ENCODE measurements at regions not wholly inside any gene's neighbourhood (a gene's known extent, or its start where the extent isn't known, plus 50 kb on each side); places are given as distances from the start of the nearest gene placed in this dataset.
"Not testable (repeated sequence)": the region's sequence is repeated elsewhere in the genome, so short reads cannot be mapped to it uniquely, and the experiment has no call there.

DNA sequence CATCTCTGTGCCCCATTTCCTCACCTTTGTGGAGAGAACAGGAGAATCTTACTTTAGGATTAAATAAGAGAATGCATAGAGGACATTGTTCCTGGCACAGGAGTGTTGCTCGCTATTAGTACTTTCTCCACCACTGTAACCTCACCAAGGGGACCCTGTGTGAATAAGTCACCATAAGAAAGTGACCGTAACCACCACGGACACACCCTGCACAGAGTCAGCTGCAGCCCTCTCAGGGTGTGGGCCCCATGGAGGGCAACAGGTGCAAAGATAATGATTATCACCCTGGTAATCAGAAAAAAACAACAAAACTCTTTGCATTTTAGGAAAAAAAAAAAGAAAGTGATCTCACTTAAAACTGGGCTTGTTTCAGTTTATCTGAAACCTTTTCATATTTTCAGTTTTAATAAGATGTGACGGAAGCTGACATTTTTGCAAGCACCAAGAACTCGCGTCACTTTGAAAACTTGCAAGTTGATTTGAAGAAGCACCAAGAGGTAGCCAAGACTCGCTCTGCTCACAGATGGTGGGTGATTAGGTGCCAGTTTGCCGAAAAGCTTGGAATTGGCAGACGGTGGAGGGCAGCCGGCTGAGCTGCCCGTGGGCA is 87.0 kb upstream of the VRK1 start:
- Mint-ChIP-seq H3K36me3 (ENCODE audit: low read depth) (no peaks in the 10 kb centered on the region), H3K27ac (no peak overlapping the region), H3K9me3 (no peaks in the 10 kb centered on the region), H3K27me3 (ENCODE audit: insufficient read depth) (peaks cover 19% of the 10 kb centered on the region), H3K4me3 (no peak overlapping the region), H3K4me1 (peaks cover 6% of the 10 kb centered on the region)
- DNase-seq = no peak
- Histone ChIP-seq H3K27ac (ENCODE audit: low read depth, low read length) (no peak overlapping the region), H3K9ac (ENCODE audit: extremely low read depth, low read length, poor library complexity, severe bottlenecking) (peak overlapping the region; percentile 1), H3K9me3 (ENCODE audit: control insufficient read depth, low read length) (no peaks in the 10 kb centered on the region), H3K36me3 (ENCODE audit: control insufficient read depth, insufficient read depth, low read length) (no peaks in the 10 kb centered on the region), H3K4me1 (ENCODE audit: control insufficient read depth, insufficient read depth, low read length) (peaks cover 3% of the 10 kb centered on the region), H3K4me3 (ENCODE audit: low read length) (no peak overlapping the region), H3K27me3 (ENCODE audit: control insufficient read depth, insufficient read depth, low read length, poor library complexity, severe bottlenecking) (peaks cover 5% of the 10 kb centered on the region)
- 94 to 95% methylated on average over 11 of the region's 11 CpGs for WGBS, 2 experiments (ENCODE audit: insufficient coverage in 1 of 2, insufficient read length in 1 of 2)
- TF ChIP-seq, protein P1, sequence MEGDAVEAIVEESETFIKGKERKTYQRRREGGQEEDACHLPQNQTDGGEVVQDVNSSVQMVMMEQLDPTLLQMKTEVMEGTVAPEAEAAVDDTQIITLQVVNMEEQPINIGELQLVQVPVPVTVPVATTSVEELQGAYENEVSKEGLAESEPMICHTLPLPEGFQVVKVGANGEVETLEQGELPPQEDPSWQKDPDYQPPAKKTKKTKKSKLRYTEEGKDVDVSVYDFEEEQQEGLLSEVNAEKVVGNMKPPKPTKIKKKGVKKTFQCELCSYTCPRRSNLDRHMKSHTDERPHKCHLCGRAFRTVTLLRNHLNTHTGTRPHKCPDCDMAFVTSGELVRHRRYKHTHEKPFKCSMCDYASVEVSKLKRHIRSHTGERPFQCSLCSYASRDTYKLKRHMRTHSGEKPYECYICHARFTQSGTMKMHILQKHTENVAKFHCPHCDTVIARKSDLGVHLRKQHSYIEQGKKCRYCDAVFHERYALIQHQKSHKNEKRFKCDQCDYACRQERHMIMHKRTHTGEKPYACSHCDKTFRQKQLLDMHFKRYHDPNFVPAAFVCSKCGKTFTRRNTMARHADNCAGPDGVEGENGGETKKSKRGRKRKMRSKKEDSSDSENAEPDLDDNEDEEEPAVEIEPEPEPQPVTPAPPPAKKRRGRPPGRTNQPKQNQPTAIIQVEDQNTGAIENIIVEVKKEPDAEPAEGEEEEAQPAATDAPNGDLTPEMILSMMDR (conservative IDR thresholded peaks at IDR 0.05) = no peak

- H3K27me3 ChIP-seq (ENCODE audit: control insufficient read depth, insufficient read depth, low read length, poor library complexity, severe bottlenecking) = peaks cover 5% of the 10 kb centered on the region
- no peaks in the 10 kb centered on the region for H3K36me3 ChIP-seq (ENCODE audit: control insufficient read depth, insufficient read depth, low read length)
- DNase-seq = no peak
- H3K4me3 ChIP-seq (ENCODE audit: low read length) = no peak overlapping the region
- Mint-ChIP-seq H3K4me1 (no peaks in the 10 kb centered on the region), H3K27me3 (ENCODE audit: insufficient read depth) (peaks cover 18% of the 10 kb centered on the region), H3K27ac (no peak overlapping the region), H3K9me3 (no peaks in the 10 kb centered on the region), H3K36me3 (ENCODE audit: low read depth) (no peaks in the 10 kb centered on the region), H3K4me3 (no peak overlapping the region)
- TF ChIP-seq, protein P1 (conservative IDR thresholded peaks at IDR 0.05) = no peak
- H3K9ac ChIP-seq (ENCODE audit: extremely low read depth, low read length, poor library complexity, severe bottlenecking) = no peak overlapping the region
- WGBS, 2 experiments (ENCODE audit: insufficient coverage in 1 of 2, insufficient read length in 1 of 2) = 89 to 93% methylated on average over 10 to 15 of the region's 15 CpGs
- H3K4me1 ChIP-seq (ENCODE audit: control insufficient read depth, insufficient read depth, low read length) = peaks cover 3% of the 10 kb centered on the region
- H3K9me3 ChIP-seq (ENCODE audit: control insufficient read depth, low read length) = no peaks in the 10 kb centered on the region
- H3K27ac ChIP-seq (ENCODE audit: low read depth, low read length) = no peak overlapping the region
Observed at GRCh38 chr14:96711559-96712267, 85.5 kb upstream of the VRK1 start.

DNA sequence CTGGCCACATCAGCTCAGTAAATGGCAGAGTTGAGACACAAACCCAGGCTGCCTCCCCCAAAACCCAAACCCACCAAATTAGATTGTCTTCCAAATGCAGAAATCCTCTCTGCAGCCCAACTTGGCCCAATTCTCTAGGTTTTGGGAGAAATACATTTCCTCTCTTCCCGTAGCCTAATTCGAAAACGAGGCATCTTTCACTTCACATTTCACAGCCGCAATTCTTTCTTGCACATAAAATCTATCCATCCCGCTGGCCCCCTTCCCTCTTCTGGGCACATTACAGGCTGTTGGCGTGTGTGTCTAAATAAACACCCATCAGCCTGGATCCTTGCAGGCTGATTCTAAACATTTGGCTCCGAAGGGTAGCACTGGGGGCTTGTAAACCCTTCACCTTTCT is 83.8 kb upstream of the VRK1 start:
- Mint-ChIP-seq H3K27me3 (ENCODE audit: insufficient read depth) (peaks cover 18% of the 10 kb centered on the region), H3K4me3 (no peak overlapping the region), H3K4me1 (peaks cover 7% of the 10 kb centered on the region), H3K9me3 (no peaks in the 10 kb centered on the region), H3K36me3 (ENCODE audit: low read depth) (no peaks in the 10 kb centered on the region), H3K27ac (no peak overlapping the region)
- peaks cover 5% of the 10 kb centered on the region for H3K27me3 ChIP-seq (ENCODE audit: control insufficient read depth, insufficient read depth, low read length, poor library complexity, severe bottlenecking)
- no peaks in the 10 kb centered on the region for H3K9me3 ChIP-seq (ENCODE audit: control insufficient read depth, low read length)
- H3K27ac ChIP-seq (ENCODE audit: low read depth, low read length) = no peak overlapping the region
- no peak overlapping the region for H3K9ac ChIP-seq (ENCODE audit: extremely low read depth, low read length, poor library complexity, severe bottlenecking)
- TF ChIP-seq, protein P1 (conservative IDR thresholded peaks at IDR 0.05) = no peak
- H3K4me3 ChIP-seq (ENCODE audit: low read length) = no peak overlapping the region
- no peaks in the 10 kb centered on the region for H3K36me3 ChIP-seq (ENCODE audit: control insufficient read depth, insufficient read depth, low read length)
- WGBS, 2 experiments (ENCODE audit: insufficient coverage in 1 of 2, insufficient read length in 1 of 2) = 94 to 95% methylated on average over 4 to 7 of the region's 7 CpGs
- DNase-seq = no peak
- H3K4me1 ChIP-seq (ENCODE audit: control insufficient read depth, insufficient read depth, low read length) = peaks cover 3% of the 10 kb centered on the region

DNA sequence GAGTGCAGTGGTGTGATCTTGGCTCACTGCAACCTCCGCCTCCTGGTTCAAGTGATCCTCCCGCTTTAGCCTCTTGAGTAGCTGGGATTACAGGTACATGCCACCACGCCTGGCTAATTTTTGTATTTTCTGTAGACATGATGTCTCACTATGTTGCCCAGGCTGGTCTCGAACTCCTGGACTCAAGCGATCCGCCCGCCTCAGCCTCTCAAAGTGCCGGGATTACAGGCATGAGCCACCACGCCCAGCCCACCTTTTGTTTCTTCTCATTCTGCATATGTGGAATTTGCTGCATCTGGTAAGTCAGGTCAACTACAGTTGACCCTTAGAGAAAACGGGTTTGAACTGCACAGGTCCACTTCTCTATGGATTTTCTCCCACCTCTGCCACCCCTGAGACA is 82.6 kb upstream of the VRK1 start:
- not testable (repeated sequence) for H3K9me3 Mint-ChIP-seq; H3K4me3 Mint-ChIP-seq; H3K27ac Mint-ChIP-seq; H3K4me1 ChIP-seq (ENCODE audit: control insufficient read depth, insufficient read depth, low read length); H3K36me3 Mint-ChIP-seq (ENCODE audit: low read depth); H3K9ac ChIP-seq (ENCODE audit: extremely low read depth, low read length, poor library complexity, severe bottlenecking); H3K9me3 ChIP-seq (ENCODE audit: control insufficient read depth, low read length); H3K4me3 ChIP-seq (ENCODE audit: low read length); DNase-seq; H3K27ac ChIP-seq (ENCODE audit: low read depth, low read length); H3K27me3 ChIP-seq (ENCODE audit: control insufficient read depth, insufficient read depth, low read length, poor library complexity, severe bottlenecking); H3K36me3 ChIP-seq (ENCODE audit: control insufficient read depth, insufficient read depth, low read length)
- Mint-ChIP-seq H3K27me3 (ENCODE audit: insufficient read depth) (peaks cover 18% of the 10 kb centered on the region), H3K4me1 (peaks cover 11% of the 10 kb centered on the region)
- 79 to 95% methylated on average over 10 of the region's 10 CpGs for WGBS, 2 experiments (ENCODE audit: insufficient coverage in 1 of 2, insufficient read length in 1 of 2)
